Inflammatory macrophage treated with lipopolysaccharide for 1 hour (primary cell): ENCODE measurements at regions not wholly inside any gene's neighbourhood (a gene's known extent, or its start where the extent isn't known, plus 50 kb on each side); places are given as distances from the start of the nearest gene placed in this dataset.

ENCODE experiments used
- DNase-seq, 2 donors: peaks; one replicate each; pipeline ENCODE4 v3.0.0-alpha.2; 2020 to 2022

GRCh38 chr6:150651808-150652470, 52.3 kb downstream of the PLEKHG1 start:
- no peak for DNase-seq

GRCh38 chr6:150652848-150653613, 53.3 kb downstream of the PLEKHG1 start:
- no peak for DNase-seq

- no peak for DNase-seq
These were observed 54.9 kb downstream of the PLEKHG1 start for GRCh38 chr6:150654608-150655007.

DNA sequence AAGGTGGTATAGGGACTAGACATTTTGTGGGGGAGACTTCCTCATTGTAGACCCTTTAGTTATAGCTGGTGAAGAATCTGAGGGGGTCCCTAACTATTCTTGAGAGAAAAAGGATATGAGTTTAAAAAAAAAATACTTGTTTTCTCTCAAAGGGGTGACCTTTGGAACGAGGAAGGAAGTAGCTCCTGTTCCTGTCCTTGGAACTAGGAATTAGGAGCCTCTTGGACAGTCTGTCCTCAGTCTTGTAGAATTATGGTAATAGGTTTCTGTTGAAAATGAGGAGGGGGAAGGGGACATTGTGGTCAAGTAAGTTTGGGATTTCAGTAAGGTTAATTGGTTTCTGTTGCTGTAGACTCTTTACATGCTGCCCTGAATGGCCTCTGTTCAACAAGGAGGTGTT, 56.5 kb downstream of the PLEKHG1 start:
- no peak for DNase-seq

DNA sequence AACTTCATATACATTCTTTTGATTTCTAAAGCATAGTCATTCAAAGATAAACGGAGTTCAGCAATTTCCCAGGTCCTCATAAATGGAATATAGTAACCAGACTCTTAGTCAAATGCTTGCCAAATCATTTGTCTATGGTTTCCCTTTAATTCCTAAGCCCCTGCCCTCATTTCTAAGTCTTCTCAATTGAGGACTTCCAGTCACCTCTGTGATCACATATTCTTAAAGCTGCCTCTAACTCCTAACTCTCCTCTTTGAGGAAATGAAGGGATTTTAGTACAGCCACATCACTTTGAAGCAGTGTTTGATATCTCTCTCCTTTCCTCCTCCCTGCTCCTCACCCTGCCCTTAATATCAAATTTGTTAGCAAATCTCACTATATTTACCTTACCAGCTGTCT, 58.7 kb downstream of the PLEKHG1 start:
- DNase-seq, result no peak

GRCh38 chr6:150659046-150659763, 59.5 kb downstream of the PLEKHG1 start:
- DNase-seq, result no peak

DNA sequence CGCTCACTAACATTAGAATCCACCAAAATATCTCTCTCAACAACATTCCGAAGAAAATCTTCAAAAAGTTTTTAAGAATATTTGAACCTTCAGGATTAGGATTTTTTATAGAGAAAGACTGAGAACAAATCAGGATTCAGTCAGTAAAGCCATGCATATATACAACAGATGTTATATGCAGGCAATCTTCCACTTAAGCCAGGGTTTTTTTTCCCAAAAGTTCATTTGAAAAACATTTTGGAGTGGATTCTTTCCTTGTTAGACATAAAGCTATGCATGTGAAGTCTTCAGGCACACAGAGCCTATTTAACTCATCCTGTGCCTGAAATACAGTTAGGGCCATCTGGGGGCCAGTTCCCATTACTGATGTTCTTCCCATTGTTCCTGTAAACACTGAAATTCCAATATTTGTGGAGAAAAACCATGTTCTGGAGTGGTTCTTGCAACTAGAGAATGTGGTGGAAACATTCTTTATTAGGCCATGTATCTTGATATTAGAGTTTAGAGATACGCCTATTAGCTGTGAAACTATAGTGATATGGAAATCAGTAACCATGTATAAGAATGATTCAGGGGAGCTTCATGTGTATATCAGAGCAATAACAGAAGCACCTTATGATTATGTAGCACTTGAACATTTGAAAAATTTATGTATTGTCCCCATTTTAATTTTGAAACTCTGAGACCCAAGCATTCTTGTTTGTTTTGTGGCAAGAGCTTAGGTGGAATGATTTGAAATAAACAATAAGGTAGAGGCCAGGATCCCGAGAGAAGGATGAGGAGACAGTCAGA, 61.7 kb downstream of the PLEKHG1 start:
- no peak for DNase-seq

- DNase-seq, result no peak
These were observed 63.1 kb downstream of the PLEKHG1 start for GRCh38 chr6:150662814-150663213.

DNA sequence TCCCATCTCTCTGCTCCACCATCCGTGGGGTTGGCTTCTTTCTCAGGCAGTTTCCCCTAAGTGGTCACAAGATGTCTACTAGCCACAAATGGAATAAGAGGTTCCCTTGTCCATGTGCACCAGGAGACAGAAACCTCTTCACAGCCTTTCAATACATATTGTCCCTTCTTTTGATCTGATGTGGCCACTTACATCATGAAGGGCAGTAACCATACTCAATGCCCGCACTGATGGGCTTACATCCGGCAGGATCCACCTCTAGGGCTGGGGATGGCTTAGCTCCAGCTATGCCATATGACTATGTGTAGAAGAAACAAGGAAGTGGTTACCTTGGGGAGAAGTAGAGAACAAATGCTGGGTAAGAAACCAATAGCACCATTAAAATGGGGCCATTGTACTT, 64.4 kb downstream of the PLEKHG1 start:
- DNase-seq, result no peak

DNA sequence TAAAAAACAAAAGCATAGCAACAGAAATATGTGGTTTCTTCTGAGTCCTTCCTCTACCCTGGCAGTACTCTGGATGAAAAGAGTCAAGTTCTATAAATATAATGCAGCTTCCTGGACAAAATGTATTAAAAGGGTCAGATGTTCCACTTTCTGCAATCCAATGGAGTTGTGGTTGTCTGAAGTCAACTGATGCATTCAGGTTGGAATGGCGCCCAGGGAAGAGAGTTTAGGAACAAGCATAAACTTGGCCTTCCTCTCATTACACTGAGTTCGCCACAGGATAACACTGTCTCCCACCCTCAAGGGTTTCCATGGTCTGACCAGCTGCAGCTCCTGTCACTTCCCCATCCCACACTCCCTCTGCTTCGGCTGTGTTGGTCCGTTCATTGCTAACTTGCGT, 66.4 kb downstream of the PLEKHG1 start:
- DNase-seq, result no peak

- no peak for DNase-seq
These were observed 67.7 kb downstream of the PLEKHG1 start for GRCh38 chr6:150667359-150667758.

DNA sequence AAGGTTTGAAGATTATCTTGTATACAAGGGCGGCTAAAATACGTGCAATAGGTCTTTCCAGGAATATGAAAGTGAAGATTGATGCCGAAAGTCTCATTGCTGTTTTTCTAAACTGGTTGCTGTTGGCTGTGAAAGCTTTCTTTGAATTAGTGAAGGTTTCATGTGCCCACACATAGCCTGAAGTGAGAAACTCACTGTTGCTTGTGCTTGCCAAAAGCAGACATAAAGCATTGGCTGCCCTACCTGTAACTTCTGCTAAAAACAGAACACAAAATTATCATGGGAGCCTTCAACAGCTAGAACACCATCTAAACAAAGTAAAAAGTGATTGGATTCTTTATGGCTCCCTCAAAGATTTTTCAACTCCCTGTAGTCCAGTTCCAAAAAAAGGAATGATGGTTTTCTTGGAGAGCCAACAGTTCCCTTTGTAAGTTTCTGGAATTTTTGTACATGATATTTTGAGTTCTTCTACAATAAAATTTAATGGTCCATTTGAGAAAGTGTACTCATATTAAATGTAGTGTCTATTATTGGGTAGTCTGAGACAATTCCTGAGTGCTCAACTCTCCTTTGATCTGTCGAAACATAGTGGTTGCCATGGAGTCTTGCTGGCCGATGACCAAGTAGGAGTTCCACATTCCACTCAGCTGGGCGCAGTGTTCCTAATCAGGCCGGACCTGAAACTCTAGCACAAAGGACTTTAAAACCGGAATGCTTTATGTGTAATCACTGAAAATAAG, 68.5 kb downstream of the PLEKHG1 start:
- no peak for DNase-seq

GRCh38 chr6:150668900-150669302, 69.2 kb downstream of the PLEKHG1 start:
- no peak for DNase-seq

- DNase-seq, result no peak
These were observed 70.6 kb downstream of the PLEKHG1 start for GRCh38 chr6:150670311-150670710.

- no peak for DNase-seq
These were observed 73.1 kb downstream of the PLEKHG1 start for GRCh38 chr6:150672800-150673199.

DNA sequence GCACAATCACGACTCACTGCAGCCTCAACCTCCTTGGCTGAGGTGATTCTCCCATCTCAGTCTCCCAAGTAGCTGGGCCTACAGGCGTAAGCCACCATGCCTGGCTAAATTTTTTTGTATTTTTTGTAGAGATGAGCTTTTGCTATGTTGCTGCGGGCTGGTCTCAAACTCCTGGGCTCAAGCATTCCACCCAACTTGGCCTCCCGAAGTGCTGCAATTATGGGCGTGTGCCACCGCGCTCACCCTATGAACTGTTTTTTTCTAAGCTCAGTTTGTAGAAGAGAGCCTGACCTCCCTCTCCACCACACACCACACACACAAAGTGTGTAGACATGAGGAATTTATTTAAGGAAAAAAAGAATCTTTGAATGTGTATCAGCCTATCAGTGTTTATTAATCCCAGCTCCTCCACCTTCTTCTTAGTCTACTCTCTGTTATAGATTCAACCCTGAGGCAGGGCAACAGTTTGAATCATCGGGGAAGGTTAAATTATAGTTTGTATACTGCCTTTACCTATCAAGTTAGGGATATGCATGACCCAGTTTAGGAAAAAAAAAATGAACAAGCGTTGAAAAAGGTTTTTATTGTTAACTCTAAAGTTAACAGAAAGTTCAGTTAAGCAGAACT, 74.1 kb downstream of the PLEKHG1 start:
- no peak for DNase-seq

- DNase-seq, result no peak
These were observed 76.7 kb downstream of the PLEKHG1 start for GRCh38 chr6:150676344-150676743.

- no peak for DNase-seq
These were observed 77.1 kb downstream of the PLEKHG1 start for GRCh38 chr6:150676772-150677171.

DNA sequence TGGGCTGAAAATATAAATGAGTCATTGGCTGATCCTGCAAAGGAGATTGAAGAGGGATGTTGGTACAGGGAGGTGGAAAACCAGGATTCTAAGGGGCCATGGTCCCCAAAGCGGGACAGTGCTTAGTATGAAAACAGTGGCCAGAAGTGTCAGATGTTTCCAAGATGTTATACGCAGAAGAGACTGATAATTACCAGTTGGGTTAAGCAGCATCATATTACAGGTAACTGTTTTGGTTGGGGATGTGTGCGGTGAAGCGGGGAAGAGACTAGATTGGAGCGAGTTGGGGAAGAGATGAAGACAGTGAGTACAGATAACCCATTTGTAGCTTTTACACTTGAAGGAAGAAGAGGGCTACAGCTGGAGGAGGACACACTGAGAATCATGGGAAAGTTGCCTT, 80.8 kb downstream of the PLEKHG1 start:
- DNase-seq, result no peak

- no peak for DNase-seq
These were observed 82.1 kb downstream of the PLEKHG1 start for GRCh38 chr6:150681578-150682395.

GRCh38 chr6:150683320-150683719, 83.6 kb downstream of the PLEKHG1 start:
- DNase-seq, result no peak
